Endothelial cell of umbilical vein (primary cell): ENCODE measurements at regions not wholly inside any gene's neighbourhood (a gene's known extent, or its start where the extent isn't known, plus 50 kb on each side); places are given as distances from the start of the nearest gene placed in this dataset.

Source experiments
- BruUV-seq: library from RNA; stranded (reverse); fragments of 400-500 nt; replicated peaks from 2 replicates; lab custom pipeline; 2021; lab: Mats Ljungman, UMichigan
- CTCF ChIA-PET: fragments of 300-600, 350-600 bp; sonication (Branson Sonifier 250); formaldehyde crosslinking; loops from one replicate; lab custom pipeline; 2021; ENCODE audit warnings: antibody characterized with exemption, inconsistent platforms; lab: Charles Lee
- POLR2A ChIA-PET: fragments of 300-600, 350-600 bp; sonication (Branson Sonifier 250); formaldehyde crosslinking; loops from one replicate; lab custom pipeline; 2021; ENCODE audit warnings: antibody characterized with exemption, inconsistent platforms; lab: Charles Lee
- DNase-seq: peaks from one replicate; pipeline ENCODE4 v3.0.0-alpha.2; 2011; ENCODE audit warnings: low read depth, low spot score
- FAIRE-seq: peaks from 2 replicates; lab custom pipeline; 2011; peaks lifted over from hg19 to GRCh38; lab: Jason Lieb, UNC
- H2AFZ ChIP-seq: 2 replicates; pipeline ENCODE4 v1.6.0; 2012; ENCODE audit warnings: low read depth, low read length, control low read depth, inconsistent platforms
- H3K27ac ChIP-seq: 2 replicates; pipeline ENCODE4 v1.5.1; 2011; ENCODE audit warnings: low read depth, mild to moderate bottlenecking, control low read depth, low read length, moderate library complexity; ENCODE audit not compliant: insufficient read depth
- H3K27me3 ChIP-seq, 2 experiments: 2 replicates each; pipeline versions ENCODE4 v1.6.0 to v1.6.1; 2011; ENCODE audit warnings: low read length in 2 of 2, mixed read lengths in 1 of 2; ENCODE audit not compliant: control insufficient read depth in 2 of 2, insufficient read depth in 2 of 2
- H3K36me3 ChIP-seq, 2 experiments: 2 replicates in 1 of 2; 3 replicates in 1 of 2; pipeline ENCODE4 v1.5.1; 2011; ENCODE audit warnings: low read length in 2 of 2, mild to moderate bottlenecking in 1 of 2, moderate library complexity in 1 of 2; ENCODE audit not compliant: control insufficient read depth in 2 of 2, insufficient read depth in 2 of 2; ENCODE audit errors: extremely low read depth in 1 of 2
- H3K4me1 ChIP-seq: 3 replicates; pipeline ENCODE4 v1.5.1; 2011; ENCODE audit warnings: mild to moderate bottlenecking, low read length; ENCODE audit not compliant: control insufficient read depth, insufficient read depth; ENCODE audit errors: extremely low read depth
- H3K4me2 ChIP-seq: 2 replicates; pipeline ENCODE4 v1.6.1; 2011; ENCODE audit warnings: low read length, control low read depth, mixed read lengths; ENCODE audit not compliant: insufficient read depth
- H3K4me3 ChIP-seq, 3 experiments: fragments of 200-600 bp in 1 of 3; sonication (generic), shearing (Covaris generic) in 1 of 3; replicated peaks in 1 of 3; 2 replicates each; pipeline ENCODE4 v1.5.1; 2011 to 2016; ENCODE audit warnings: control low read depth in 3 of 3, low read length in 3 of 3, mild to moderate bottlenecking in 2 of 3, inconsistent platforms in 1 of 3, low read depth in 1 of 3, moderate library complexity in 1 of 3; ENCODE audit not compliant: insufficient read depth in 1 of 3
- H3K79me2 ChIP-seq: 2 replicates; pipeline ENCODE4 v1.6.0; 2012; ENCODE audit warnings: low read length, inconsistent platforms; ENCODE audit not compliant: control insufficient read depth, insufficient read depth
- H3K9ac ChIP-seq: replicated peaks from 2 replicates; pipeline ENCODE3; 2011; ENCODE audit warnings: low read length, control low read depth; ENCODE audit not compliant: insufficient read depth; ENCODE audit errors: extremely low read depth
- H3K9me1 ChIP-seq: replicated peaks from 3 replicates; pipeline ENCODE4 v1.6.0; 2011; ENCODE audit warnings: mild to moderate bottlenecking, low read length; ENCODE audit not compliant: control insufficient read depth, insufficient read depth; ENCODE audit errors: extremely low read depth
- H3K9me3 ChIP-seq: replicated peaks from 2 replicates; pipeline ENCODE4 v1.5.1; 2012; ENCODE audit warnings: low read length, inconsistent platforms; ENCODE audit not compliant: control insufficient read depth, insufficient read depth
- H4K20me1 ChIP-seq: replicated peaks from 2 replicates; pipeline ENCODE3; 2011; ENCODE audit warnings: mild to moderate bottlenecking, low read length; ENCODE audit not compliant: control insufficient read depth, insufficient read depth; ENCODE audit errors: extremely low read depth
- CTCF ChIP-seq, 2 donors: IDR thresholded peaks; 1 replicate in 1 of 2; 2 replicates in 1 of 2; pipeline ENCODE4 v1.5.1; 2011; ENCODE audit warnings: low read length in 2 of 2, mild to moderate bottlenecking in 2 of 2, moderate library complexity in 2 of 2, control low read depth in 1 of 2, inconsistent platforms in 1 of 2, low read depth in 1 of 2; ENCODE audit not compliant: insufficient read depth in 1 of 2; ENCODE audit errors: extremely low read depth in 1 of 2
- EZH2 ChIP-seq: IDR thresholded peaks from 2 replicates; pipeline ENCODE4 v1.6.1; 2012; ENCODE audit warnings: borderline replicate concordance, low read depth, mild to moderate bottlenecking, moderate library complexity, low read length, inconsistent platforms; ENCODE audit not compliant: severe bottlenecking
- FOS ChIP-seq: IDR thresholded peaks from 2 replicates; pipeline ENCODE4 v1.6.1; 2011; ENCODE audit warnings: mild to moderate bottlenecking, low read length, moderate library complexity, borderline replicate concordance; ENCODE audit not compliant: insufficient read depth
- GATA2 ChIP-seq: IDR thresholded peaks from 2 replicates; pipeline ENCODE4 v1.7.0; 2011; ENCODE audit warnings: low read depth, mild to moderate bottlenecking, moderate library complexity, mixed read lengths, low read length; ENCODE audit not compliant: insufficient read length, insufficient read depth
- MAX ChIP-seq: IDR thresholded peaks from 2 replicates; pipeline ENCODE4 v1.6.1; 2011; ENCODE audit not compliant: insufficient read depth, insufficient read length
- MYC ChIP-seq: IDR thresholded peaks from one replicate; pipeline ENCODE4 v1.6.1; 2011; ENCODE audit warnings: mild to moderate bottlenecking, low read depth, low read length
- POLR2AphosphoS5 ChIP-seq: IDR thresholded peaks from 2 replicates; pipeline ENCODE4 v1.6.1; 2012; ENCODE audit warnings: low read depth, mild to moderate bottlenecking, control low read depth, low read length, moderate library complexity; ENCODE audit not compliant: insufficient read depth
- dilution Hi-C: fragments of 300-500 bp; cut with MboI; formaldehyde crosslinking; loops from one replicate; pipeline ENCODE4 v1.15.0; 2019; ENCODE audit warnings: low sequenced_read_pairs; ENCODE audit not compliant: extremely low pct_ligation_motif_present
- intact Hi-C: fragments of 100-400 bp; cut with micrococcal nuclease; formaldehyde crosslinking; loops from one replicate; pipeline ENCODE4 v1.10.0; 2022

DNA sequence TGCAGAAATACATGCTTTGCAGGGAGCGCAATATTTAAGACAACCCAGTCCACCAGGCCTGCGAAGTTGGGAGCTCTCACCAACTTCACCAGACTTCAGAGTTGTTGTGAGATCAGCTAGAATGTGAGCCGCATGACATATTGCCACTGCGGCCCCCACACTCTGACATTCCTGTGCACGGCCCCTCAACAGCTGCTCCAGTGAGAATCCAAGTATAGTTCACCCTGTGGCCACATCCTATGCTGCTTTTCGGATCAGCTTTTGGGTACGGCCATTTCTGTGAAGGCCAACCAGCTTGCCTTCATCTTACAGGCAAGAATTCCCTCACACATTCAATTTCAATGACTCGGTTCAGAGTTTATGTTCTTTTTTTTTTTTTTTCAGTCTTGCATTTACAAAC lies 177.8 kb downstream of the SOX11 start:
- FAIRE-seq (no peak), DNase-seq (no peak)
- no peaks in the 10 kb centered on the region for H3K36me3 ChIP-seq
- TF ChIP-seq CTCF (IDR thresholded peaks at IDR 0.05; ENCODE audit: extremely low read depth in 1 of 2, insufficient read depth in 1 of 2, low read depth in 1 of 2, low read length in 2 of 2) (no peak), EZH2 (no peak), POLR2AphosphoS5 (no peak), MAX (no peak), FOS (no peak), MYC (no peak), GATA2 (no peak)
- H3K9ac ChIP-seq: no peak overlapping the region
- no peaks in the 10 kb centered on the region for H3K79me2 ChIP-seq
- dilution Hi-C loops: no loop called here
- no peaks in the 10 kb centered on the region for H3K4me1 ChIP-seq
- no TSS peak for BruUV-seq
- H3K4me3 ChIP-seq: no peak overlapping the region
- H2AFZ ChIP-seq: no peak overlapping the region
- intact Hi-C loops: no loop called here
- no peaks in the 10 kb centered on the region for H3K27me3 ChIP-seq
- H3K9me3 ChIP-seq: peaks cover 7% of the 10 kb centered on the region
- H3K27ac ChIP-seq: no peak overlapping the region
- no peak overlapping the region for H3K4me2 ChIP-seq
- no peaks in the 10 kb centered on the region for H4K20me1 ChIP-seq
- POLR2A ChIA-PET: no interaction called here
- CTCF ChIA-PET: no interaction called here
- H3K9me1 ChIP-seq: no peaks in the 10 kb centered on the region
